H54 (cell line): ENCODE measurements at regions not wholly inside any gene's neighbourhood (a gene's known extent, or its start where the extent isn't known, plus 50 kb on each side); places are given as distances from the start of the nearest gene placed in this dataset.
A peak's percentile ranks its signal among the peaks of the same experiment; 100 is the strongest.

Experiments used
- DNase-seq: peaks from one replicate; pipeline ENCODE4 v3.0.0; 2011; ENCODE audit warnings: low spot score, mixed read lengths; ENCODE audit not compliant: insufficient read length
- FAIRE-seq: peaks from 3 replicates; lab custom pipeline; 2011; peaks lifted over from hg19 to GRCh38; lab: Jason Lieb, UNC
- POLR2A ChIP-seq: IDR thresholded peaks from 2 replicates; pipeline ENCODE4 v1.6.1; 2011; ENCODE audit warnings: low read depth, mild to moderate bottlenecking, low read length

- DNase-seq (no peak), FAIRE-seq (no peak)
- TF ChIP-seq POLR2A, result no peak
These were observed 230.0 kb upstream of the KLHL29 start for GRCh38 chr2:23155022-23155421.

GRCh38 chr2:23157812-23158211, 227.2 kb upstream of the KLHL29 start:
- DNase-seq (no peak), FAIRE-seq (no peak)
- TF ChIP-seq POLR2A, result no peak

DNA sequence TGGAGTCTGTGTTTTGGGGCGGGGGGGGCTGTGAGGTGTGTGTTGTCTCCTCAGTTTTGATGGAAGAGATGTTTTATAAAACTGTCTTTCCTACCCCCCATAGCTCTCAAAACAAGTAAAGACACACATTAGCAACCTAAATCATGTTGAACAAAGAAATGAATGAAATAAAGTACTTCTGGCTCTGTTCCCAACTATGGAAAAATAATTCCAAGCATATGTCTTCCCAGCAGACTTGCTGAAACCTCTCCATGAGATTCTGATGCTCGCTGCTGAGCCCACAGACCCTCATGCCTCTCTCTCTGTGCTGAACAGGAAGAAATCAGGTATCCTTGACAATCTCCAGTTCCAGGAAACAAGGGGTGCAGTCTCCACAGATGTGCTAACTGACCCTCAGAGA, 226.7 kb upstream of the KLHL29 start:
- DNase-seq (no peak), FAIRE-seq (no peak)
- TF ChIP-seq POLR2A, result no peak

- FAIRE-seq (no peak), DNase-seq (no peak)
- no peak for TF ChIP-seq POLR2A
These were observed 225.1 kb upstream of the KLHL29 start for GRCh38 chr2:23159746-23160405.

- no peak for FAIRE-seq
These were observed 220.8 kb upstream of the KLHL29 start for GRCh38 chr2:23164173-23164572.

DNA sequence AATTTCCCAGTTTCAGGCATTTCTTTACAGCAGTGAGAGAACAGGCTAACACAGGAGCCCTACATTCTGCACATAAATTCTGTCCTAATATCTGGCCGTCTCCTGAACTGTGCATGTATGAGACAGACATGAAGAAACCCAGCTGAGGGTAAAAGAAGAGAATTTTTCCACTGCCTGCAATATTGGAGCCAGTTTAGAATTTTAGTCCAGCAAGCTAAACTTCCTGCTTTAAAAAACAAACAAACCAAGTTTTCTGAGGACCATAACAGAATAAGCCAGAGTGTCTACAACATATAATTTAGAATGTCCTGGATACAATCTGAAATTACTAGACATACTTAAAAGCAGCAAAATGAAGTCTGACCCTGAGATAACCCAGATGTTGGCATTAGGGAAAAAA, 215.1 kb upstream of the KLHL29 start:
- TF ChIP-seq POLR2A, result no peak
- FAIRE-seq, result no peak
- DNase-seq, result no peak

More at GRCh38 chr2:23164173-23164572, 220.8 kb upstream of the KLHL29 start:
- DNase-seq, result no peak
- no peak for TF ChIP-seq POLR2A

DNA sequence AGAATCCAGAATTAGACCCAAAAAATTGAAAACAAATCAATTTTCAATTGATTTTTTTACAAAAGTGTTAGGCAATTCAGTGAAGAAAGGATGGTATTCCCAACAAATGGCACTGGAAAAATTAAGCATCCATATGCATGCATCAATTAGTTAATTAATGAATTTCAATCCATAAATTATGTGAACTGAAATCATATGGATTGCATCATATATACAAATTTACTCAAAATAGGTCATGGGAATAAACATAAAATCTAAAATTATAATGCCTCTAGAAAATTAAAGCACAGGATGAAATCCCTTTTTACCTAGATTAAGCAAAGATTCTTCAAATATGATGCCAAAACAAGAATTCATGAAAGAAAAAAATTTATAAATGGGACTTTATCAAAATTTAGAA, 213.9 kb upstream of the KLHL29 start:
- DNase-seq, result no peak
- no peak for FAIRE-seq
- TF ChIP-seq POLR2A, result no peak

DNA sequence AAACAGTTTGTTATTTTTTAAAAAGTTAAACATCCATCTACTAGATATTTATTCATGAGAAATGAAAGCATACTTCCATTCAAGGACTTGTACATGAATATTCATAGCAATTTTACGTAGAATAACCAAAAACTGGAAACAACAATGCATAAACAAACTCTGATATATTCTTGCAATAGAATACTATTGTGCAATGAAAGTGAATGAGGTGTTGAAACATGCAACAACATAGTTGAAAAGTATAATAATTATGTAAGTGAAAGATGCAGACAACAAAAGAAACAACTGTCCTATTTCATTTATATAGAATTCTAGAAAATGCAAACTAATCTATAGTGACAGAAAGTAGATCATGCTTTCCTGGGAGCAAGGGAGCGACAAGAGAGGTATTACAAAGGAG, 206.6 kb upstream of the KLHL29 start:
- TF ChIP-seq POLR2A, result no peak
- DNase-seq (no peak), FAIRE-seq (no peak)

- no peak for DNase-seq
- FAIRE-seq, result no peak
- no peak for TF ChIP-seq POLR2A
These were observed 201.2 kb upstream of the KLHL29 start for GRCh38 chr2:23183733-23184132.

DNA sequence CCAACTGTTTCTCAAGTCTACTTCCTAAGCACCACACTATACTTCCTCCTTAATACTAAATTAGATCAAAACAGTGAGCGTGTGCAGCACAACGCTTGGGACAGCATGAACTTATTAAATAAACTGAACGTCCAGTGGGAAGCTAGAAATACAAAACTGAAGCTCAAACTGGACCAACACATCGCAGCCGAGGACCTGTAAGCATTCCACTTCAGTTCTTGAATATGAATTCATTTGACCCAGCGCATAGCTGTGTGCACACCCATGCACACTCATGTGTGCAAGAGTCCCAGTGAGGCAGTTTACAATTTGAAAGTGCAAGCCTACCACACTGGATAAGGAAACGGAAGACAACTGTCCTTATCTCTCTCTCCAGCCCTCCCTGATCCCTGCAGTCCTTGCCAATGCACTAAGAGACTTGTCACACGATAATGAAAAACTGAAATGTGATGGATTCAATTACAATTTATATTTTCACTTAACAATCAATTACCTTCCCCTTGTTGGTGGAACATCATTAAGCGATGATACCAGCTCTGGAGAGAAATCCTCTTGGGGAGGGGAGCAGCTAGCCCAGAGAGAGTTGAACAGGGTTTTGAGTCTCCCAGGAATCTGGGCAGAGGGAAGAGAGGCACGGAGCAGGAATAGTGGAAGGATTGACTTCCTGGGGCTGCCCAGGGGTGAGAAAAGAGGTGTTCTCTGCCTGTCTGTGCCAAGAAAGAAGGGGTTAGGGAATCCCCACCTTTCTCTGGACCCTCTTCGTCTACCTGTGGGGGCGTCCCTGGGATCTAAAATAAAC, 186.5 kb upstream of the KLHL29 start:
- TF ChIP-seq POLR2A, result no peak
- DNase-seq (no peak), FAIRE-seq (no peak)

GRCh38 chr2:23199115-23199918, 185.7 kb upstream of the KLHL29 start:
- peak; percentile 78 for FAIRE-seq

DNA sequence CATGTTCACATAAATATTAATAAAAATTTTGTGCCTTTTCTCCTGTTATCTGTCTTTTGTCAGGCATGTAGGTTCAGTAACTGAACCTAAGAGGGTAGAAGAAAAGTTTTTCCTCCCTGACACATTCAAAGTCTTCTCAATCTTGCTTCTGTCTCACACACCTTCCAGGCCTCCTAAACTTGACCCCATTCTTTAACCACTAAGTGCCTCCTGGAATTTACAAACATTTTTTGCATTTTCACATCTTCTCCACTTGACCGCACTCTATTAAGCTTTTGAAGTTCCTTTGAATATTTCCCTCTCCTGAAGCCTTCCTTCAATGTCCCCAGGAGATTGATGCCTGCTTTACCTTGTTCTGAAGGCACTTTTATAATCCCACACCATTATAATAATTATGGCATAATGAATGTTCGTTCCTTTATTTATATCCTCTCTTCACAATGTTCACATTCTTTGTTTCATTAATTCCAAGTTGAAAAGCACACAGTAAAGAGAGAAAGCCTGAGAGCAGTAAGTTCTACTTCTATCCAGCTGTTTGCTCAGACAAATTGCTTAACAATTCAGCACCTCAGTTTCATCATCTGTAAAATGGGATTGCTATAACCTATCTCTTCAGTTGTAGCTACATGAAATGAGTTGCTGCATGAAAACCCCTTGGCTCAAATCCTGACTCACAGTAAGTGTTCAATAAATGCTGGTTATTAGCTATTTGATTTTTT, 184.8 kb upstream of the KLHL29 start:
- DNase-seq (no peak), FAIRE-seq (no peak)
- no peak for TF ChIP-seq POLR2A

More at GRCh38 chr2:23199115-23199918, 185.7 kb upstream of the KLHL29 start:
- TF ChIP-seq POLR2A, result no peak
- peak; percentile 10 for DNase-seq

GRCh38 chr2:23200787-23201114, 184.2 kb upstream of the KLHL29 start:
- DNase-seq (no peak), FAIRE-seq (no peak)
- no peak for TF ChIP-seq POLR2A
